GM20000 (cell line): ENCODE measurements at regions not wholly inside any gene's neighbourhood (a gene's known extent, or its start where the extent isn't known, plus 50 kb on each side); places are given as distances from the start of the nearest gene placed in this dataset.
"Not testable (repeated sequence)": the region's sequence is repeated elsewhere in the genome, so short reads cannot be mapped to it uniquely, and the experiment has no call there.

Experiments used
- DNase-seq: peaks from one replicate; pipeline ENCODE4 v3.0.0; 2012; ENCODE audit warnings: low spot score
- CTCF ChIP-seq: IDR thresholded peaks from 2 replicates; pipeline ENCODE4 v1.5.1; 2012; ENCODE audit warnings: mild to moderate bottlenecking, control low read depth; ENCODE audit errors: extremely low read depth, missing control alignments

- DNase-seq, result no peak
- no peak for TF ChIP-seq CTCF
Measured at GRCh38 chrX:1853447-1853846, 238.6 kb downstream of the ASMT start.

GRCh38 chrX:1853916-1854315 is 239.1 kb downstream of the ASMT start:
- no peak for DNase-seq
- TF ChIP-seq CTCF, result no peak

- not testable (repeated sequence) for DNase-seq
Measured at GRCh38 chrX:1854861-1855260, 240.0 kb downstream of the ASMT start.

- DNase-seq, result not testable (repeated sequence)
Measured at GRCh38 chrX:1859266-1859665, 244.4 kb downstream of the ASMT start.

- DNase-seq, result no peak
- no peak for TF ChIP-seq CTCF
Measured at GRCh38 chrX:1860936-1861594, 246.2 kb downstream of the ASMT start.

- not testable (repeated sequence) for DNase-seq
Measured at GRCh38 chrX:1863995-1864394, 249.1 kb downstream of the ASMT start.

GRCh38 chrX:1870421-1870820 is 255.6 kb downstream of the ASMT start:
- TF ChIP-seq CTCF, result no peak
- DNase-seq, result no peak

- TF ChIP-seq CTCF, result no peak
- no peak for DNase-seq
Measured at GRCh38 chrX:1871887-1872286, 257.0 kb downstream of the ASMT start.

- no peak for DNase-seq
- no peak for TF ChIP-seq CTCF
Measured at GRCh38 chrX:1873671-1874070, 258.8 kb downstream of the ASMT start.
